ENCODE measurements at regions not wholly inside any gene's neighbourhood (a gene's known extent, or its start where the extent isn't known, plus 50 kb on each side); places are given as distances from the start of the nearest gene placed in this dataset.
"Not testable (repeated sequence)": the region's sequence is repeated elsewhere in the genome, so short reads cannot be mapped to it uniquely, and the experiment has no call there.

DNA sequence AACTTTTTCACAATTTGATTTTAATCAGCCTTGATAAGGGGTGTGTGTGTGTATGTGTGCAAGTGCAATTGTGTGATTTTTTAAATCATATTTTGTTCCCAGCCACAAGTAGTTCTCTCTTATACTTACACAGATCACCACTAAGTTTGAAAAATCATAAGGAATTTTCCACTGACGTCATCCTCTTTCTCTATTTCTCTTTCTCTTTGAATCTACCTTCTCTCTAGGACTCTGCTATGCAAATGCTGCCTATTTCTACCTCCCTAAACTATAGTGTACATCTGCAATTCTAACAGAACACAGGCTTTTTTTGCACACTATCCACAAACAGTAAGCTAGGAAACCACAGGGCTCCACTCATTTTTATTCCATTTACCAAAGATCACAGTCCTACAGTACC is 254.6 kb upstream of the CYLC2 start:
- no peak for FAIRE-seq

DNA sequence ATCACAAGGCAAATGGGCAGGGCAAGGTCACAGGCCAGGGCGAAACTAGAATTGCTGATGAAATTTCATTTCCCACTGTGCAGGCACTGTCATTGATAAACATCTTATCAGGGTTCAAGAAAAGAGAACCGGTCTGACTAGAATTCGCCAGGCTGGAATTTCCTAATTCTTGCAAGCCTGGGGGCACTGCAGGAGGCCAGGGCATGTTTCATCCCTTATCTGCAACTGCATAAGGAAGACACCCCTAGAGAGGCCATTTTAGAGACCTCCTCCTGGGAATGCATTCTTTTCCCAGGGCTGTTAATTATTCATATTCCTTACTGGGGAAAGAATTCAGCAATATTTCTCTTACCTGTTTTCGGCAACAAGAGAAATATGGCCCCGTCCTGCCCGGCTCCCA is 266.2 kb upstream of the CYLC2 start:
- DNase-seq (ENCODE audit: low spot score): no peak
- no peak for FAIRE-seq

More for the DNA sequence above, 254.6 kb upstream of the CYLC2 start:
- DNase-seq (ENCODE audit: low spot score): no peak

DNA sequence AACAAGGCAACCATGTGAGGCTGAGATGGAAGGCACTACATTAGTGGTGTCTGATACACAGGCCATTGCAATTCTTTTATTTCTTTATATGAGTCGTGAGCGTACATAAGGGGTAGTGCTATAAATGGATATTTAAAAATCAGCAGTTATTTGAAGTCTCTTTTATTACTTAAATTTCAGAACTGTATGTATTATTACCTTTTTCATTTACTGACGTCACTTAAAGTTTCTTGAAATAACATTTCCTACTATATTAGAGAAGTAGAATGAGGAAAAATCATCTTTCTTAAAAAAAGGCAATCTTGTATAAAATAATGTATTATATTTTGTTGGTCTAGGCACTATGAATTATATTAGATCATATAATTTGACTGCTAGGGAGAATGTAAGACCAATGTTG is 280.9 kb upstream of the CYLC2 start:
- FAIRE-seq: no peak
- no peak for DNase-seq (ENCODE audit: low spot score)

DNA sequence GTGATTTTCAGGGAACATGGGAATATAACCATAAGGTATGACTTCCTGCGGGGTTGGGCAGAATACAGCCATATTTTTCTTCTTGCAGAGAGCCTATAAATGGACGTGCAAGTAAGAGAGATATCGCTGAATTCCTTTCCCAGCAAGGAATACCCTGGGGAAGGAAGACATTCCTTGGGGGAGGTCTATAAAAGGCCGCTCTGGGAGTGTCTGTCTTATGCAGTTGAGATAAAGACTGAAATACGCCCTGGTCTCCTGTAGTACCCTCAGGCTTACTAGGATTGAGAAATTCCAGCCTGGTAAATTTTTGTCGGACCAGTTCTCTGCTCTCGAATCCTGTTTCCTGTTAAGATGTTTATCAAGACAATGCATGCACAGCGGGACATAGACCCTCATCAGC is 282.2 kb upstream of the CYLC2 start:
- not testable (repeated sequence) for DNase-seq (ENCODE audit: low spot score); FAIRE-seq

DNA sequence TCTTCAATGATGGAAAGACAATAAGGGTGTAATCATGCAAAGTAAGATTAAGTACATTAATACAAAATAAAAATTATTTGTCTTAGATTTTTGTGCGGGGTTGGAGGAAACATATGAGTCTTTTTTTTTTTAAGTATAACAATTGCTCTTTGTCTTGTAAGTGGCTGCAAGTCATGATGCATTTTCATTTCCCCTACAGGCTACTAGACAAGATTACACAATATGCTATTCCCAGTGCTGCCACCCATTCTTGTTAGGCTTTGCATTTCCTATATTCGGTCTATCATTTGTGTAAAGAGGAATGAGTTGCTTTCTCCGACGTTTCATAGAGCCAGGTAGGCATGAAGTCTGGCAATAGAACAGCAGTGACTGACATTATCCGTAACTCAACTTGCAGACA is 294.2 kb upstream of the CYLC2 start:
- FAIRE-seq (no peak), DNase-seq (ENCODE audit: low spot score) (no peak)

DNA sequence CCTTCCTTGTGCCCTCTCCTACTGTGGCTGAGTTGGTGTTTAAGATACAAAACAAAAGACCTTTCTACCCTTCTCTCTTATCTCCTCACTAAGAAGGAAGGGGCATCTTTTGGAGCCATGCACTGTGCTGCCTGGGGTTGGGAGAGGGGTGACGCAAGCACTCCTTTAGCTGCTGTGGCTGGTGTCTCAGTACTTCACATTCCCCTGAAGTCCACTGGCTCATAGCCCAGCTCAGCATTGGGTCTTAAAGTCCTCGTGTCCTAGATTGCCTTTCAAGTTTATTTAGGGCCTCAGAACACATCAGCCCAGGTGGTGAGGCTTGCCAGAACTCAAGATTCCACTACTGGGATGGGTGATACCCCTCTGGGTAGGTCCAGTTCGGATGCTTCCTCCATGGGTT is 325.9 kb upstream of the CYLC2 start:
- DNase-seq (ENCODE audit: low spot score): no peak
- no peak for FAIRE-seq

DNA sequence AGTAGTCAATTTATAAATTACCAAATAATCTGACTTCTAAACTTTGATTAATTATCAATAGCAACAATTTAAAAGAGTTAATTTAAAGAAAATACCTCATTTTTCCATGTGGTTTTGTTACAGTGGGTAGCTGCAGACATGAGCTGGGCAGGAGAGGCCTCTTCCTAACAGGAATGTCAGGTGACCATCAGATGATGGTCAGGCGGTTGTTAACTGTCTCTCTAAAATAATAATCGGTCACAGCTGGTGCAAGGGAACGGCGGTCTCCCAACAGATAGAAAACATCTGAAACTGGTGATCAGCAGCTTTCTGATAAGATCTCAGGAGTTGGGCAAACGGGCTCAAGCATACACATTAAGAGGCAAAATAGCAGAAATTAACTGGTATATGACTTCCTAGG is 342.7 kb upstream of the CYLC2 start:
- FAIRE-seq (no peak), DNase-seq (ENCODE audit: low spot score) (no peak)

DNA sequence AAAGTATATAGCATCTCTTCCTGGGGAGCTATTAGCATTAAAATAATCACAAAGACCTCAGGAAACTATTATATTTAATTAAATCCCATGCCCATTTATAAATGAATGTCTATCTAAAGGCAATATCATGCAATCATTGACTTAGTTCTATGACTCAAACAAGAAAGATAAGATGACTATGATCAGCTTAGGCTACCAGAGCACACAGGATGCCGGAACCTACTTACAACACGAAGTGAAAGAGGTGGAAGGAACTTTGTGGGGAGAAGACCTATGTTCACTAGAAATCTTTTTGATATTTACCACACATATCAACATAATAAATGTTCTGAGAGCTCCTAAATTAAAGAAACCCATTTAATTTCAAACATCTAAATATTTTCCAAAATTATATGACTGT is 344.2 kb upstream of the CYLC2 start:
- FAIRE-seq: no peak
- DNase-seq (ENCODE audit: low spot score): no peak

DNA sequence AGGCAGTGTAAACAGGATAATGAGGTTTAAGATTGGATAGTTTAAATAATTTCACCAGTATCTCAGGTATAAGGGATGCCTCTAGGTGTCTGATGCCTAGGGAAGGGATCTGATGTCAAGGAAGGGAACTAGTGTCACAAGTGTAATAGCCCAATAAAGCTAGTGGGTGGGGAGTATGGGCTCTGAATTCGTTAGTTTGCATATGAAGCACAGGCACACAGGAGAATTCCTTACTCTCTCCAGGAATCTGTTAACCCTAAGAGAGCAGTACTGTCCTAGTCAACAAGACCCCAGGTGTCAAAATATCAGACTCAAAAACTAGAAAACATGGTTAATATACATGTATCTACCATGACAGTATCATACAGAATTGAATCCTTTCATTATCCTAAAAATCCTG is 352.5 kb upstream of the CYLC2 start:
- no peak for FAIRE-seq
- no peak for DNase-seq (ENCODE audit: low spot score)

DNA sequence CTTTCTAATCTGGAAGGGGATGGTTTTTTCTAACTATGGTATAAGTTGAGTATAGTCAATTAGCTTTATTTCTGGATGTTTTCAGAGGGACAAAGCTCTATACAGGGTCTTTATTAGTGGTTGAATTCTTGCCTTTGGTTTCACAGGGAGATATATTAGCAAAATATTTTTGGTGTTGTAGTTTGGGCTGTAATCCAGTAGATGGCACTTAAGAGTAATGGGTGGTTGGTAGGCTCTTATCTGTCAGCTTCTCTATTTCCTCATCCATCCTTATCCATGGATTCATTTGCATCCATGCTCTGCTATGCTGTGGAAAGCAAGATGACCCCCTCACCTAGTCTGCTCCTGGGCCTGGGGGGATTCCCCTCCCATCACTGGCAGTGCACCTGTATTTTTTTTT is 363.6 kb upstream of the CYLC2 start:
- DNase-seq (ENCODE audit: low spot score) (peak; percentile 46), FAIRE-seq (no peak)

DNA sequence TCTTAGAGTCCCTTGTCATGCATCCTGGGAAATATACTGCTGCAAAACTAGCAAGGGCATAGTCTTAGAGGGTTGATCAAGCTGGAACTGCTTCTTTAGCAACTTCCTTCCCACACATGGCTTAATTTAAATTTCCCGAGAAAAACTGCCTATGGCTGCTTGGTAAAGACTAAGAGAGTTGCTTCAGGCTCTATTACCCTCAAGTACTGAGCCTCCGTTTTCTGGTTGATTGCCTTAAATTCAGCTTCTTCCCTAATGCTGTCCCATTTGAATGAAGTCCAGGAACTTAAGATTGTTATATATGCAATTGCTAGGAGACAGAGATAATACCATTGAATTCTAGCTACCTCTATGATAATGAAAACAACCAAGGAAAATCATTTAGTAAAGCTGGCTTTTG is 385.7 kb upstream of the CYLC2 start:
- DNase-seq (ENCODE audit: low spot score) (no peak), FAIRE-seq (no peak)

DNA sequence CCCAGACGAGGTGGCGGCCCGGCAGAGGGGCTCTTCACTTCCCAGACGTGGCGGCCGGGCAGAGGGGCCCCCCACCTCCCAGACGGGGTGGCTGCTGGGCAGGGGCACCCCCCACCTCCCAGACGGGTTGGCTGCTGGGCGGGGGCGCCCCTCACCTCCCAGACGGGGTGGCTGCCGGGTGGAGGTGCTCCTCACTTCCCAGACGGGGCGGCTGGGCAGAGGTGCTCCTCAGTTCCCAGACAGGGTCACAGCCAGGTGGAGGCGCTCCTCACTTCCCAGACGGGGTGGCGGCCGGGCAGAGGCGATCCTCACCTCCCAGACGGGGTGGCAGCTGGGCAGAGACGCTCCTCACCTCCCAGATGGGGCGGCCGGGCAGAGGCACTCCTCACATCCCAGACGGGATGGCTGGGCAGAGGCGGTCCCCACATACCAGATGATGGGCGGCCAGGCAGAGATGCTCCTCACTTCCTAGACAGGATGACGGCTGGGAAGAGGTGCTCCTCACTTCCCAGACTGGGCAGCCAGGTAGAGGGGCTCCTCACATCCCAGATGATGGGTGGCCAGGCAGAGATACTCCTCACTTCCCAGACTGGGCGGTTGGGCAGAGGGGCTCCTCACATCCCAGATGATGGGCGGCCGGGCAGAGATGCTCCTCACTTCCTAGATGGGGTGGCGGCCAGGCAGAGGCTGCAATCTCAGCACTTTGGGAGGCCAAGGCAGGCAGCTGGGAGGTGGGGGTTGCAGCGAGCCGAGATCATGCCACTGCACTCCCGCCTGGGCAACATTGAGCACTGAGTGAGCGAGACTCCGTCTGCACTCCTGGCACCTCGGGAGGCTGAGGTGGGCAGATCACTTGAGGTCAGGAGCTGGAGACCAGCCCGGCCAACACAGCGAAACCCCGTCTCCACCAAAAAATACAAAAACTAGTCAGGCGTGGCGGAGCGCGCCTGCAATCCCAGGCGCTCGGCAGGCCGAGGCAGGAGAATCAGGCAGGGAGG is 391.6 kb upstream of the CYLC2 start:
- FAIRE-seq; DNase-seq (ENCODE audit: low spot score): not testable (repeated sequence)

DNA sequence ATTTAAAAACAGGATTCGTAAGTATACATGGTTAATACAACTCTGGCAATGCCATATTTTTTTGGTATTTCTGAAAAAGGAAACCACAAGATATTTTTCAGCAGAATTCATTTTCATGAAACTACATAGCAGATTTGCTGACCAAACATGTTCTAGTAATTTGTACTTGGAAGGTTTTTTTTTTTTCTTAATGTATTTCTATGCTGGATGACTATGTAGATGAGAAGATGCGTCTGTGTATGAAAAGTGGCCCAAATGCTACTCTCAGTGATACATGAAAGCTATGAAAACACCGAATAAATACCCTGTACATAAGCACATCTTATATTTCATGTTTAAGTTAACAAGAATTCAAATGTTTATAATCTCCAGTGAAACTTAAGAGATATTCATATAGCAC is 400.9 kb upstream of the CYLC2 start:
- FAIRE-seq: no peak

DNA sequence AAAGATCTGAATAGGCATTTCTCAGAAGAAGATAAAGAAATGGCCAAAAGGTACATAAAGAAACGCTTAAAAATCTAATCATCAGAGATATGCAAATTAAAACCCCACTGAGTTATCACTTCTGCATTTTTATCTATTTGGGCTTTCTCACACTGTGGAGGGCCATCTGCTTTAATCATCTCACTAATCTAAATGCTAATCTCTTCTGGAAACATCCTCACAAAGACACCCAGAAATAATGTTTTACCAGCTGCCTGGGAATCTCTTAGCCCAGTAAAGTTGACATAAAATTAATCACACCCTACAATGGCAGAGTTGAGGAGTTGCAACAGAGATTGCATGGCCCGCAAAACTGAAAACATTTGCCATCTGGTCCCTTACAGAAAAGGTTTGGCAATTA is 407.9 kb upstream of the CYLC2 start:
- FAIRE-seq: no peak

More for the DNA sequence above, 400.9 kb upstream of the CYLC2 start:
- DNase-seq (ENCODE audit: low spot score): no peak

DNA sequence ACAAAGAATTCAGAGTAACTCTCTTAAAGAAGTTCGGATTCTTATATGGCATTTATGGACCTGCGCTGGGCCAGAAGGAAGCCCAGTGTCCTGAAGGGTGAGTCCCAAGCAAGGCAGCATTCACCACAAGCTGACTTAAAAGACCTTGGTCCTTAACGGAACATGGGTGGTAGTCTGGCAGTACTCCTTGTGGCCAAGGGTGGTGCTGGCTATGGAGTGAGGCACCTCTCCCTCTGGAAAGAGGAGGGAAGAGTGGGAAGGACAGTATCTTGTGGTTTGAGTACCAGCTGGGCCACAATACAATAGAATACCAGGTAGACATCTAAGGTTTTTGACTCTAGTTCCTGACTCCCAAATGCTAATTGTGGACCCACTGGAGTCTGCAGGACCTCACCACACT is 425.7 kb upstream of the CYLC2 start:
- DNase-seq (ENCODE audit: low spot score) (no peak), FAIRE-seq (no peak)

More for the DNA sequence above, 407.9 kb upstream of the CYLC2 start:
- no peak for DNase-seq (ENCODE audit: low spot score)

DNA sequence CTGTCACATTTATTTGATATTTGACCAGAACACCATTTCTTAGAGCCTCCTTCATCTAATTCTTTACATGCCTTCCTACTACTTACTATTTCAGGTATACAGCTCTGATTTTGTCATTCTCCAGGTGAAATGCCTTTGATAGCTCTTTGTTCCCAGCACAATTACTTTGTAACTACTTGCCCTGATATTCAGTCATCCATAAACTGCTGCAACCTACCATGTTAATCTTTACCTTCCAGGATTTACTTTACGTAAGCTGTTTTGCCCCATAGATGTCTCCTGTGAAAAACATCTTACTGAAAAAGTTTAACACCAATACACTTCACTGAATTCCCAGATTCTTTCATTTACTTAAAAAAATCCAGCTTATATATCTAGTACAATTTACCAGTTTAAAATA is 443.8 kb upstream of the CYLC2 start:
- FAIRE-seq: no peak

DNA sequence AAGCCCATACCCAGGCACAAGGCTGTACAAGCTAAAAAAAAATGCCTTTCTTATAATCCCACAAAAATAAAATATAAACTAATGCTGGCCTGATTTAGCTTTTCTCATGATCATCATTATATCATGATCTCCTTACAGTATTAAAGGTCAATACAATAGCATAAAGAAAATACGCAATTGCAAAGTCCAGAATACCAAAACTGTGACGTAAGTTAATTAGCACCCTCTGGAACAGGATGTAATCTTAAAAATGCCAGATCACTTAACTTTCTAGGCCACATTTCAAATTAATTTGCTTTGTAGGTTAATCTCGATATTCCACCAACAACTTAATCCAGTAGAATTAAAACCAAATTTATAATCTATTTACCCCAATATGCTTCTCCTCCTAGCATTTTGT is 444.2 kb upstream of the CYLC2 start:
- DNase-seq (ENCODE audit: low spot score) (no peak), FAIRE-seq (no peak)

More for the DNA sequence above, 443.8 kb upstream of the CYLC2 start:
- no peak for DNase-seq (ENCODE audit: low spot score)

DNA sequence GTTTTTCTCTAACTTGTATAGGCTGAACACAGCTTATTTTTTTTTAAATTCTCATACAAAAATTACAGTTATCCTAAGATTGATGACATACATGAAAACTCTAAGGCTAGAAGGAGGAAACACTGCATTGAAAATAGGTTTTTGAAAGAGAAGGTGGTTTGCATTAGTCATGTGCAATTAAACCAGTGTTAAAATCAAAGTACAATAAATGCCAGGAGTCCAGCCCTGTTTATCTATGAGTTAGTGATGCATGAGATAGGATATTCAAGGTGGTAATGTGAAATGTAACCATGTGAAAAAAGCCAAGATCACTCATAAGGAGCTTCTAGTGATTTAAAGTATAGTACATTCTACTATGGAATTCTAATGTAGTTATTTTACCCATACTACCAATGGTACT is 444.9 kb upstream of the CYLC2 start:
- FAIRE-seq: no peak

DNA sequence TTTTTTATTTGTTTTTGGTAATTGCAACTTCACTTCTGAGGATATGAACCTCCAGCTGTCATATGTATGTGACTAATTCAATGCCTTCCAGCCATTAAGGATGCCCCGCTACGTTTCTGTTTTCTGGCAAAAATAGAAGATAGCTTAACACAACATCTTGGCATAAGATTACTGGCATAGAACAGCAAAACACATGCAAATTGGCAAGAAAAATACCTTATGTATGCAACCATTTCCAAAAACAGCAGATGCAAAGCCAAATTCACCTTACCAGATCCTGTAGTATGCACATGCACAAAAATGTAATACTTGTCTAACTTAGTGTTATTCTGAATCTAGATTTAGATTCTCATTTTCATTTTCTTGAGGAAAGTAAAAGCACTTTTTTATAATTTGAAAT is 461.1 kb upstream of the CYLC2 start:
- DNase-seq (ENCODE audit: low spot score) (no peak), FAIRE-seq (no peak)

More for the DNA sequence above, 444.9 kb upstream of the CYLC2 start:
- DNase-seq (ENCODE audit: low spot score): no peak

DNA sequence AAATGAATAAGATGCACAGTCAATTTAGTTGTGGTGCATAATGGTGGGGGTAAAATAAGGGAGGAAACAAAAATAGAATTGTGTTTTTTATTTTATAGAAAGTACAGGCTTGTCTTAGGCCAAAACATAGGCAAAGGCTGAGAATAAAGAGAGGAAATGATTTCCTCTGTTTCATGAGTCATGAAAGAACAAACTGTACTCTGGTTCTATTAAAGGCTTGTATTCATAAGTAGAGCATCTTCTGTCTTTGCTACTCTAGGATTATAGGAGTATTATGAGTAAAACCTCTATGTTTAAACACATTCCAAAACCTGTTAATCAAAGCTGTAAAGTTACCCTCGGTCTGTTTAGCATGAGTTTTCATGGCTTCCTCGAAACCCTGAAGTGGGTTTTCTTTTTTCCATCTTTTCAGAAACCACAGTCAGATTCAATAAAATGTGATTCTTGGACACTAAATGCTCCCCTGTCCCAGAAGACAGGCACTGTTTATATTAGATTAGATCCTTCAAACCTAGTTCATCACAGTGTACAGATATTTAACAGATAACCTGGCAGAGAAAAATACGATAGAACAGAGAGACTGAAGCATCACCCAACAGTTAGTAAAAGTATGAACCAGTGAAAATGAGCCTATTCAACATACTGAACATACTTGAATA is 473.9 kb upstream of the CYLC2 start:
- DNase-seq (ENCODE audit: low spot score): no peak
- FAIRE-seq: no peak

DNA sequence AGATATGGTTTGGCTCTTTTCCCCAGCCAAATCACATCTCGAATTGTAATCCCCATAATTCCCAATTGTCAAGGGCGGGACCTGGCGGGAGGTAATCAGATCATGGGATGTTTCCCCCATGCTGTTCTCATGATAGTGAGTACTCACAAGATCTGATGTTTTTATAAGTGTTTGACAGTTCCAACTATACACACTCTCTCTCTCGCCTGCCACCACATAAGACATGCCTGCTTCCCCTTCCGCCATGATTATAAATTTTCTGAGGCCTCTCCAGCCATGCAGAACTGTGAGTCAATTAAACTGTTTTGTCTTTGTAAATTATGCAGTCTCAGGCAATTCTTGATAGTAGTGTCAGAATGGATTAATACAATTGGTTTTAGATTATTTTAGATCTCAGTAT is 475.7 kb upstream of the CYLC2 start:
- no peak for FAIRE-seq
- no peak for DNase-seq (ENCODE audit: low spot score)

DNA sequence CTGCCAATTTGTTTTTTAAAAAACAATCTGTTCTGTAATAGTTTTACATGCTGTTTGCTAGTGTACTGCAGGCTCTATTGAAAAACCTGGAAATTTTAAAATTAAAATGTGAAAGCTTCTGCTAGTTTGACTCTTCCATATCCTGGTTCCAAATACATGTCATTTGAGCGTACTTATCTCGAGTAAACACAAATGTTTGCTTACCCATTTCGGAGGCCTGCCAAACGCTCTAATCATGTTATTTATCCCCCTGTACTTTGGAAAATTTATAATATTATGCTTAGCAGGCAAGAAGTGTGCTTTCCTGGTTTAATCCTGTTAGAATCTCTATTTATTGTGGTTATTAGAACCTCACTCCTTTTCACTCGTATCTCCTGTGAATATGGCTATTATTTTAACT is 476.8 kb upstream of the CYLC2 start:
- DNase-seq (ENCODE audit: low spot score) (no peak), FAIRE-seq (no peak)

DNA sequence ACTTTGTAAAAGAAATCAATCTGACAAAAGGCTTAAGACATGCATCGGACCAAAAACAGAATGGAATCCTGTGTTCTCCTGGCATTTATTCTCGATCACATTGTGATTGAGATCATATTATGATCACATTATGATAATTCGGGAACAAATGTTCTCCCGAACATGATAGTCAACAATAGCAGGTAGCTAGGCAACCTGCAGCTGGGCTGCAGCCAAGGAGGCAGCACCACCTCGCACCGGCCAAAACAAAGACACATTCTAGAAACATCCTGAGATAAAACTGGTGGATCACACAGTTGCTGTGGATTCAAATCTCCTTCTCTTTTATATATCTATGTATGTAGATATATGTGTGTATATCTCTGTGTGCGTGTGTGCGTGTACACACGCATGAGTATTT is 480.6 kb upstream of the CYLC2 start:
- DNase-seq (ENCODE audit: low spot score) (no peak), FAIRE-seq (no peak)

Measured in RCC 7860 (cell line).